NOMO-1 treated with dmso at 0.1 percent for 144 hours (cell line): ENCODE measurements at regions not wholly inside any gene's neighbourhood (a gene's known extent, or its start where the extent isn't known, plus 50 kb on each side); places are given as distances from the start of the nearest gene placed in this dataset.
"Not testable (repeated sequence)": the region's sequence is repeated elsewhere in the genome, so short reads cannot be mapped to it uniquely, and the experiment has no call there.

Experiments used
- DNase-seq: peaks from one replicate; lab custom pipeline; 2025; ENCODE audit not compliant: unreplicated experiment; lab: John Stamatoyannopoulos, UW

- no peak for DNase-seq
These were observed 179.7 kb upstream of the ST6GALNAC5 start for GRCh38 chr1:76687307-76688175.

- DNase-seq, result no peak
These were observed 176.5 kb upstream of the ST6GALNAC5 start for GRCh38 chr1:76690766-76691165.

GRCh38 chr1:76695535-76695934, 171.7 kb upstream of the ST6GALNAC5 start:
- no peak for DNase-seq

GRCh38 chr1:76697361-76697760, 169.9 kb upstream of the ST6GALNAC5 start:
- no peak for DNase-seq

GRCh38 chr1:76699646-76700045, 167.6 kb upstream of the ST6GALNAC5 start:
- DNase-seq, result not testable (repeated sequence)

GRCh38 chr1:76700200-76700599, 167.1 kb upstream of the ST6GALNAC5 start:
- not testable (repeated sequence) for DNase-seq

GRCh38 chr1:76705560-76705959, 161.7 kb upstream of the ST6GALNAC5 start:
- no peak for DNase-seq

- DNase-seq, result no peak
These were observed 153.7 kb upstream of the ST6GALNAC5 start for GRCh38 chr1:76713535-76713934.

GRCh38 chr1:76715474-76715873, 151.8 kb upstream of the ST6GALNAC5 start:
- DNase-seq, result no peak

- no peak for DNase-seq
These were observed 143.3 kb upstream of the ST6GALNAC5 start for GRCh38 chr1:76723949-76724348.

- DNase-seq, result no peak
These were observed 142.5 kb upstream of the ST6GALNAC5 start for GRCh38 chr1:76724816-76725215.

- no peak for DNase-seq
These were observed 141.2 kb upstream of the ST6GALNAC5 start for GRCh38 chr1:76725864-76726619.

- no peak for DNase-seq
These were observed 139.8 kb upstream of the ST6GALNAC5 start for GRCh38 chr1:76727520-76727919.

- no peak for DNase-seq
These were observed 138.1 kb upstream of the ST6GALNAC5 start for GRCh38 chr1:76729142-76729541.

GRCh38 chr1:76730027-76730426, 137.3 kb upstream of the ST6GALNAC5 start:
- no peak for DNase-seq

- not testable (repeated sequence) for DNase-seq
These were observed 128.9 kb upstream of the ST6GALNAC5 start for GRCh38 chr1:76738355-76738754.

- not testable (repeated sequence) for DNase-seq
These were observed 126.3 kb upstream of the ST6GALNAC5 start for GRCh38 chr1:76740956-76741355.

- DNase-seq, result no peak
These were observed 122.3 kb upstream of the ST6GALNAC5 start for GRCh38 chr1:76744989-76745388.

GRCh38 chr1:76746206-76746605, 121.1 kb upstream of the ST6GALNAC5 start:
- no peak for DNase-seq

- no peak for DNase-seq
These were observed 112.5 kb upstream of the ST6GALNAC5 start for GRCh38 chr1:76754730-76755129.

- DNase-seq, result no peak
These were observed 108.0 kb upstream of the ST6GALNAC5 start for GRCh38 chr1:76759171-76759860.
